GM23248 (cell line): ENCODE measurements at regions not wholly inside any gene's neighbourhood (a gene's known extent, or its start where the extent isn't known, plus 50 kb on each side); places are given as distances from the start of the nearest gene placed in this dataset.

ENCODE experiments used
- EZH2 ChIP-seq: fragments of 200-600 bp; sonication (generic); IDR thresholded peaks from 2 replicates; pipeline ENCODE4 v1.6.1; 2018; ENCODE audit warnings: antibody characterized with exemption, mild to moderate bottlenecking; ENCODE audit not compliant: insufficient read depth, poor library complexity, severe bottlenecking
- EZH2phosphoT487 ChIP-seq: fragments of 200-600 bp; sonication (generic); IDR thresholded peaks from 2 replicates; pipeline ENCODE4 v1.6.1; 2018; ENCODE audit warnings: antibody characterized with exemption, moderate library complexity, mild to moderate bottlenecking, low read depth; ENCODE audit not compliant: insufficient read depth

DNA sequence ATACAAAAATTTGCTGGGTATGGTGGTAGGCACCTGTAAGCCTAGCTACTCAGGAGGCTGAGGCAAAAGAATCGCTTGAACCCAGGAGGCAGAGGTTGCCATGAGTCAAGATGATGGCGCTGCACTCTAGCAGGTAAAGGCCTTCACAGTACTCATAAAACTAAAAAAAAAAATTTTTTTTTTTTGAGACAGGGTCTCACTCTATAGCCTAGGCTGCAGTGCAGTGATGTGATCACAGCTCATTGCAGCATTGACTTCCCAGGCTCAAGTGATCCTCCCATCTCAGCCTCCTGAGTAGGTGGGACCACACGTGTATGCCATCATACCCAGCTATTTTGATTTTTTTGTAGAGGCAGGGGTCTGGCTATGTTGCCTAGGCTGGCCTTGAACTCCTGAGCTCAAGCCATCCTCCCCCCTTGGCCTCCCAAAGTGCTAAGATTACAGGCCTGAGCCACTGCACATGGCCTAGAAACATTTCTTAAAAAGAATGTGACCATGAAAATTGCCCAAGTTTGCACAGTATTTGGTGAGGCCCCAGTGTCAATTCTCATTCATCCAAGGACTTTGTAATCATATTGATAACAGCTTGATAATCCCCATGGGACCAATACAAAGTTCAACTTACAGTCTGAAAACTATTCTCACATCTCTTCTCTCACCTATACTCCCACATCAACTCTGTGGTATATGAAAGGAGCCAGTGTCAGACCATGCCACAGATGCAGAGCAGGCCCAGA, 64.2 kb upstream of the MYCN start:
- no peak for TF ChIP-seq EZH2phosphoT487
- TF ChIP-seq EZH2: no peak
